Hepatocyte (in vitro differentiated cells): ENCODE measurements at regions not wholly inside any gene's neighbourhood (a gene's known extent, or its start where the extent isn't known, plus 50 kb on each side); places are given as distances from the start of the nearest gene placed in this dataset.

Experiments
- DNase-seq: peaks from one replicate; pipeline ENCODE4 v3.0.0-alpha.2; 2016; ENCODE audit warnings: low spot score
- H2AFZ ChIP-seq: fragments of 200-600 bp; sonication (generic); 2 replicates; pipeline ENCODE4 v1.6.0; 2016; ENCODE audit warnings: antibody characterized with exemption, mild to moderate bottlenecking
- H3K27ac ChIP-seq: fragments of 200-600 bp; sonication (generic); 2 replicates; pipeline ENCODE4 v1.5.1; 2016; ENCODE audit warnings: mild to moderate bottlenecking
- H3K27me3 ChIP-seq: fragments of 200-600 bp; sonication (generic); 2 replicates; pipeline ENCODE4 v1.6.1; 2016
- H3K36me3 ChIP-seq: fragments of 200-600 bp; sonication (generic); replicated peaks from 2 replicates; pipeline ENCODE4 v1.5.1; 2016; ENCODE audit warnings: low read depth; ENCODE audit not compliant: insufficient read depth
- H3K4me1 ChIP-seq: fragments of 200-600 bp; sonication (generic); 2 replicates; pipeline ENCODE4 v1.5.1; 2016; ENCODE audit warnings: mild to moderate bottlenecking, moderate library complexity; ENCODE audit not compliant: insufficient read depth
- H3K4me2 ChIP-seq: fragments of 200-600 bp; sonication (generic); 2 replicates; pipeline ENCODE4 v1.6.0; 2016
- H3K4me3 ChIP-seq: fragments of 200-600 bp; sonication (generic); 2 replicates; pipeline ENCODE4 v1.5.1; 2016; ENCODE audit warnings: mild to moderate bottlenecking
- H3K79me2 ChIP-seq: fragments of 200-600 bp; sonication (generic); 2 replicates; pipeline ENCODE4 v1.6.0; 2017; ENCODE audit warnings: mild to moderate bottlenecking
- H3K9me2 ChIP-seq: fragments of 200-600 bp; sonication (generic); replicated peaks from 2 replicates; pipeline ENCODE4 v1.6.0; 2017; ENCODE audit warnings: mild to moderate bottlenecking; ENCODE audit not compliant: insufficient read depth
- H3K9me3 ChIP-seq: fragments of 200-600 bp; sonication (generic); 2 replicates; pipeline ENCODE4 v1.5.1; 2016; ENCODE audit warnings: low read depth, mild to moderate bottlenecking
- H4K20me1 ChIP-seq: fragments of 200-600 bp; sonication (generic); 2 replicates; pipeline ENCODE4 v1.6.0; 2016; ENCODE audit warnings: mild to moderate bottlenecking; ENCODE audit not compliant: insufficient read depth, poor library complexity, severe bottlenecking
- CTCF ChIP-seq: fragments of 200-600 bp; sonication (generic); IDR thresholded peaks from 2 replicates; pipeline ENCODE4 v1.5.1; 2016; ENCODE audit warnings: antibody characterized with exemption, mild to moderate bottlenecking; ENCODE audit not compliant: poor library complexity
- EZH2 ChIP-seq: fragments of 200-600 bp; sonication (generic); IDR thresholded peaks from 2 replicates; pipeline ENCODE4 v1.6.1; 2016; ENCODE audit warnings: antibody characterized with exemption, mild to moderate bottlenecking, borderline replicate concordance
- EZH2phosphoT487 ChIP-seq: fragments of 200-600 bp; sonication (generic); IDR thresholded peaks from one replicate; pipeline ENCODE4 v1.6.1; 2018; ENCODE audit warnings: antibody characterized with exemption, mild to moderate bottlenecking, low read depth, moderate library complexity; ENCODE audit not compliant: unreplicated experiment, severe bottlenecking
- WGBS: methylation state at CpG from one replicate; pipeline ENCODE4 v1.1.6; 2016; ENCODE audit warnings: low lambda C conversion rate; ENCODE audit errors: missing lambda C conversion rate; 5-methylcytosine and 5-hydroxymethylcytosine counted together

- no peak for TF ChIP-seq EZH2phosphoT487
- no peak for TF ChIP-seq EZH2
- no peak for TF ChIP-seq CTCF
- Histone ChIP-seq H3K27me3 (no peaks in the 10 kb centered on the region), H4K20me1 (no peaks in the 10 kb centered on the region), H3K4me2 (no peak overlapping the region), H3K36me3 (no peaks in the 10 kb centered on the region), H3K4me3 (no peak overlapping the region), H2AFZ (no peak overlapping the region), H3K9me3 (no peaks in the 10 kb centered on the region), H3K9me2 (no peaks in the 10 kb centered on the region), H3K79me2 (no peaks in the 10 kb centered on the region), H3K27ac (peak overlapping the region; percentile 2), H3K4me1 (no peaks in the 10 kb centered on the region)
- WGBS: 80% methylated on average over 15 of the region's 15 CpGs
- no peak for DNase-seq
Observed at GRCh38 chr2:8566774-8567468, 114.9 kb upstream of the ID2 start.

- WGBS: 76% methylated on average over 15 of the region's 15 CpGs
- no peaks in the 10 kb centered on the region for H3K79me2 ChIP-seq
- DNase-seq: peak; percentile 40
- H4K20me1 ChIP-seq: no peaks in the 10 kb centered on the region
- no peak overlapping the region for H3K4me3 ChIP-seq
- no peaks in the 10 kb centered on the region for H3K9me3 ChIP-seq
- no peak for TF ChIP-seq EZH2
- no peaks in the 10 kb centered on the region for H3K27me3 ChIP-seq
- peaks cover 7% of the 10 kb centered on the region for H3K4me1 ChIP-seq
- H3K9me2 ChIP-seq: no peaks in the 10 kb centered on the region
- H3K27ac ChIP-seq: peak overlapping the region; percentile 2
- no peaks in the 10 kb centered on the region for H3K36me3 ChIP-seq
- H2AFZ ChIP-seq: no peak overlapping the region
- H3K4me2 ChIP-seq: no peak overlapping the region
Observed at GRCh38 chr2:8567469-8568260, 114.2 kb upstream of the ID2 start.

DNA sequence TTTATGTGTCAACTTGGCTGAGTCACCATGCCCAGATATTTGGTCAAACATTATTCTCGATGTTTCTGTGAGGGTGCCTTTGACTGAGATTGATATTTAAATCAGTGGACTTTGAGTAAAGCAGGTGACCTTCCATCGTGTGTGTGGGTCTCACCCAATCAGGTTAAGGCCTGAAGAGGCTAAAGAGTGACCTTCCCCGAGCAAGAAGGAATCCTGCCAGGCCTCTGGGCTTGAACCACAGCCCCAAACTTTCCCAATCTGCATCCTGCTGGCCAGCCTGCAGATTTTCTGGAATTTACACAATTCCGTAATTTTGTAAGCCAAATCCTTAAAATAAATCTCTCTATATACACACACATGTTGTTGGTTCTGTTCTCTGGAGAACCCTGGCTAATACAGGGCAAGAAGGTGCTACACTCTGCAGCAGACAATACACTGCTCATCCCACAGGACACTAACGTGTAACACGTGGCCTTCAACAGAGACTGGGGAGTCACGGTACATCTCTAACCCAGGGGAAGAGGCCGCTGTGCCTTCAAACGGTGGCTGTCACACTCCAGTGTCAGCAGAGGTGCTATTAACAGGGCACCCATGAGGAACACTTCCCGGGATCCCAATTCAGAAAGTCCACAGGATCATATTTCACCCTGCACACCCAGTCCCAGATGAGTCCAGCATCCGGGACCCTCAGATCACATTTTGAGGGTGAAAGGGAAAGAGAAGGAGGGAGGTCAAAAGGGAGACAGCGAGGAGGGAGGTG, 113.1 kb upstream of the ID2 start:
- Histone ChIP-seq H3K79me2 (no peaks in the 10 kb centered on the region), H3K9me3 (no peaks in the 10 kb centered on the region), H3K36me3 (no peaks in the 10 kb centered on the region), H3K4me3 (no peak overlapping the region), H3K27ac (no peak overlapping the region), H3K27me3 (no peaks in the 10 kb centered on the region), H4K20me1 (no peaks in the 10 kb centered on the region), H3K9me2 (no peaks in the 10 kb centered on the region), H3K4me2 (no peak overlapping the region), H2AFZ (no peak overlapping the region), H3K4me1 (peaks cover 16% of the 10 kb centered on the region)
- DNase-seq: no peak
- 86% methylated on average over 12 of the region's 12 CpGs for WGBS
- no peak for TF ChIP-seq EZH2phosphoT487
- TF ChIP-seq EZH2: no peak
- TF ChIP-seq CTCF: no peak
